ENCODE measurements at regions not wholly inside any gene's neighbourhood (a gene's known extent, or its start where the extent isn't known, plus 50 kb on each side); places are given as distances from the start of the nearest gene placed in this dataset.

DNA sequence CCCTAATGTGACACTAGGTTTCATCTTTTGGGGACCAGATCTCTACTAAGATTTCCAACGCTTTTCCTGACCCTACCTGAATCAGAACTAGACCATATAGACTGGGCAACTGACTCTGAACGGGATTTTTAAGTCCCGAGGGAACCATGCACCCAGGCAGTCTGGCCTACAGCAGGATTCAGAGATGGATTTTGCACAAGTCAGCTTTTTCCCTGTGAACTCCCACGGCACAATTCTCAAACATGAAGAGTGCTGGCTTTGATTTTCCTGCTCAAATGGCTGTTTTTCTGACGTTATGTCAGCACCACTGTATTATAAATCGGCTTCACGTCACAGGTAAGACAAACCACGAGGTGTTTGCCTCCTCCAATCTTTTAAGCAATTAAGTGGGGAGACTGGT lies 409.1 kb downstream of the TCERG1L start:
- DNase-seq (ENCODE audit: low spot score), result no peak
- ATAC-seq (ENCODE audit: low FRiP score), result no peak
- TF ChIP-seq, protein P1, sequence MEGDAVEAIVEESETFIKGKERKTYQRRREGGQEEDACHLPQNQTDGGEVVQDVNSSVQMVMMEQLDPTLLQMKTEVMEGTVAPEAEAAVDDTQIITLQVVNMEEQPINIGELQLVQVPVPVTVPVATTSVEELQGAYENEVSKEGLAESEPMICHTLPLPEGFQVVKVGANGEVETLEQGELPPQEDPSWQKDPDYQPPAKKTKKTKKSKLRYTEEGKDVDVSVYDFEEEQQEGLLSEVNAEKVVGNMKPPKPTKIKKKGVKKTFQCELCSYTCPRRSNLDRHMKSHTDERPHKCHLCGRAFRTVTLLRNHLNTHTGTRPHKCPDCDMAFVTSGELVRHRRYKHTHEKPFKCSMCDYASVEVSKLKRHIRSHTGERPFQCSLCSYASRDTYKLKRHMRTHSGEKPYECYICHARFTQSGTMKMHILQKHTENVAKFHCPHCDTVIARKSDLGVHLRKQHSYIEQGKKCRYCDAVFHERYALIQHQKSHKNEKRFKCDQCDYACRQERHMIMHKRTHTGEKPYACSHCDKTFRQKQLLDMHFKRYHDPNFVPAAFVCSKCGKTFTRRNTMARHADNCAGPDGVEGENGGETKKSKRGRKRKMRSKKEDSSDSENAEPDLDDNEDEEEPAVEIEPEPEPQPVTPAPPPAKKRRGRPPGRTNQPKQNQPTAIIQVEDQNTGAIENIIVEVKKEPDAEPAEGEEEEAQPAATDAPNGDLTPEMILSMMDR (IDR thresholded peaks at IDR 0.05), result no peak

DNA sequence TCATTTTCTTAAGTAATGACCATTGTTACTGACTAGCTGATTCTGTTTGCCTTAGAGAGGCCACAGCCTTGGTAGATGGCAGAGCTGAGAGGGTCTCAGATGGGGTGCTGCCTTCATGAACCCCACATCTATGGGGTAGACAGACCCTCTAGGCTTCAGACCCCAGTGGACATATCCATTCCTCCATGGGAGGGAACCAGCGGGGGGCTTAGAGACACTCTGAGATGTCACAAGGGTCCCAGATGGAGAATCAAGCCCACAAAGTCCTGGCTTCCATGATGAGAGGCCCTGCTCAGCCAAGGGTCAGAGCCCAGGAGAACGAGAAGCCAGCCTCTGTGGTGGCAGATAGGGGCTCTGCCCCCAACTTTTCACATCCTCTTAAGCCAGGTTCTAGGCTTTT lies 408.6 kb downstream of the TCERG1L start:
- no peak for DNase-seq (ENCODE audit: low spot score)
- no peak for ATAC-seq (ENCODE audit: low FRiP score)
- TF ChIP-seq, protein P1 (IDR thresholded peaks at IDR 0.05), result no peak

DNA sequence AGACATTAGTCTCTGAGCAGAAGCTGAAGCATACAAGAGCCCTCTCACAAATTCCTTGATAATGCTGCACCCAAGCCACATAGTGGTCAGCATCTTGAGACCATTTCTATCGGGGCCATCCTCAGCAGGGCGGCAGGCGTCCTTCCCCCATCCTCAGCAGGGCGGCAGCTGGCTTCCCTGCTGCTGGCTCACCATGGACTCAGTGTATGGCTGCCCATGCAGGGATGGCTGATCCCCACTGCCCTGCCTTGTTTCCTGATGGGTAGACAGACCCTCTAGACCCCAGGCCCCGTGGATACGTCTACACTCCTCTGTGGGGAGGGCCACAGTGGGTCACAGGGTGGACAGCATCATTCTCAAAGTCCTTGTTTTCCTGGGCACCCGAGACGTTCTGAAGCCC lies 406.8 kb downstream of the TCERG1L start:
- no peak for DNase-seq (ENCODE audit: low spot score)
- no peak for ATAC-seq (ENCODE audit: low FRiP score)
- TF ChIP-seq, protein P1 (IDR thresholded peaks at IDR 0.05), result no peak

DNA sequence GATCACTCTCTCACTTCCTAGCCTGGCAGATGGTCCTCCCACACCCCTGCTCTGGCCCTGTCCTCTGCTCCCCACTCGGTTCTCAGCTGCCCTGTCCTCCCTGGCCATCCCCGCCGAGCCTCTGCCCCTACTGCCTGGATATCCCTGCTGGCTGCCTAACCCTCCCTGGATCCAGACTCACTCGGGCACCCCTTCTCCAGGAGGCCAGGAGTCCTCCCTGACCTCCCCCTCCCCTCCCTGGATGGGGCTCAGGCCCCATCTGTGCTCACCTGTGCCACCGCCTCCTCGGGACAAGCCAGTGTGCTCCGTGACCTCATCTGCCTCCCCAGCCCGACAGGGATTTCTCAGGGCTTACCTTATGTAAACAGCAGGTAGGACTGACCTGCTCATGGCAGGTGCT lies 406.1 kb downstream of the TCERG1L start:
- ATAC-seq (ENCODE audit: low FRiP score), result no peak
- no peak for DNase-seq (ENCODE audit: low spot score)
- TF ChIP-seq, protein P1 (IDR thresholded peaks at IDR 0.05), result no peak

GRCh38 chr10:130905921-130906320 lies 405.6 kb downstream of the TCERG1L start:
- ATAC-seq (ENCODE audit: low FRiP score) (no peak), DNase-seq (ENCODE audit: low spot score) (no peak)
- TF ChIP-seq, protein P1 (IDR thresholded peaks at IDR 0.05), result no peak

GRCh38 chr10:130910848-130911247 lies 400.7 kb downstream of the TCERG1L start:
- DNase-seq (ENCODE audit: low spot score) (no peak), ATAC-seq (ENCODE audit: low FRiP score) (no peak)
- TF ChIP-seq, protein P1 (IDR thresholded peaks at IDR 0.05), result no peak

- TF ChIP-seq, protein P1 (IDR thresholded peaks at IDR 0.05), result no peak
- DNase-seq (ENCODE audit: low spot score) (no peak), ATAC-seq (ENCODE audit: low FRiP score) (no peak)
Observed at GRCh38 chr10:130913844-130914243, 397.7 kb downstream of the TCERG1L start.
